ENCODE measurements at regions not wholly inside any gene's neighbourhood (a gene's known extent, or its start where the extent isn't known, plus 50 kb on each side); places are given as distances from the start of the nearest gene placed in this dataset.

GRCh38 chr14:71742485-71742884 is 189.7 kb upstream of the RGS6 start:
- TF ChIP-seq ESRRA (IDR thresholded peaks at IDR 0.05; ENCODE audit: borderline replicate concordance, low read depth) (no peak), XRCC4 (IDR thresholded peaks at IDR 0.05; ENCODE audit: extremely low read depth, insufficient read depth, insufficient read length) (no peak), SMAD3 (CRISPR knock-in tag; conservative IDR thresholded peaks at IDR 0.05) (no peak), ZEB2 (IDR thresholded peaks at IDR 0.05) (no peak), BRD9 (IDR thresholded peaks at IDR 0.05; ENCODE audit: low read depth, partially characterized antibody) (no peak)
- TF ChIP-seq, protein P1, sequence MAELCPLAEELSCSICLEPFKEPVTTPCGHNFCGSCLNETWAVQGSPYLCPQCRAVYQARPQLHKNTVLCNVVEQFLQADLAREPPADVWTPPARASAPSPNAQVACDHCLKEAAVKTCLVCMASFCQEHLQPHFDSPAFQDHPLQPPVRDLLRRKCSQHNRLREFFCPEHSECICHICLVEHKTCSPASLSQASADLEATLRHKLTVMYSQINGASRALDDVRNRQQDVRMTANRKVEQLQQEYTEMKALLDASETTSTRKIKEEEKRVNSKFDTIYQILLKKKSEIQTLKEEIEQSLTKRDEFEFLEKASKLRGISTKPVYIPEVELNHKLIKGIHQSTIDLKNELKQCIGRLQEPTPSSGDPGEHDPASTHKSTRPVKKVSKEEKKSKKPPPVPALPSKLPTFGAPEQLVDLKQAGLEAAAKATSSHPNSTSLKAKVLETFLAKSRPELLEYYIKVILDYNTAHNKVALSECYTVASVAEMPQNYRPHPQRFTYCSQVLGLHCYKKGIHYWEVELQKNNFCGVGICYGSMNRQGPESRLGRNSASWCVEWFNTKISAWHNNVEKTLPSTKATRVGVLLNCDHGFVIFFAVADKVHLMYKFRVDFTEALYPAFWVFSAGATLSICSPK (IDR thresholded peaks at IDR 0.05; ENCODE audit: borderline replicate concordance) = no peak

Data from K562 (cell line).